Mucosa of descending colon (tissue), 3 donors: ENCODE measurements at regions not wholly inside any gene's neighbourhood (a gene's known extent, or its start where the extent isn't known, plus 50 kb on each side); places are given as distances from the start of the nearest gene placed in this dataset.

Experiments
- ATAC-seq: fragments of 200-7000 bp; cut with Tn5 transposase; one replicate; pipeline ENCODE4 v1.9.1; 2020; ENCODE audit warnings: mild to moderate bottlenecking, moderate library complexity
- DNase-seq, 3 donors: peaks; one replicate each; pipeline ENCODE4 v3.0.0-alpha.2; 2020
- H3K36me3 ChIP-seq: fragments of 200-600 bp; one replicate; pipeline ENCODE4 v1.8.0; 2021; ENCODE audit warnings: low read depth, mild to moderate bottlenecking
- H3K4me1 ChIP-seq: fragments of 200-600 bp; one replicate; pipeline ENCODE4 v1.8.0; 2021; ENCODE audit warnings: low read depth, mild to moderate bottlenecking
- H3K4me3 ChIP-seq: fragments of 200-600 bp; one replicate; pipeline ENCODE4 v1.8.0; 2021; ENCODE audit warnings: mild to moderate bottlenecking
- H3K9me3 ChIP-seq: fragments of 200-600 bp; one replicate; pipeline ENCODE4 v1.8.0; 2021; ENCODE audit warnings: mild to moderate bottlenecking
- CTCF ChIP-seq: fragments of 200-600 bp; IDR thresholded peaks from one replicate; pipeline ENCODE4 v1.8.0; 2022; ENCODE audit warnings: antibody characterized with exemption, mild to moderate bottlenecking
- intact Hi-C, 2 donors: fragments of 100-400 bp; cut with DNase I in 1 of 2; cut with micrococcal nuclease in 1 of 2; formaldehyde crosslinking; loops; one replicate each; pipeline versions ENCODE4 v1.11.0 to v1.11.1; 2022; cut with DNase I, micrococcal nuclease
- donor health status: DM: no; HTN: no; CAD: no; lungs with moderate emphysema.
- donor health status: DM: no; HTN: no; CAD: no.
- donor health status: DM: no; HTN: yes; CAD: no.

GRCh38 chr9:78472111-78472510, 175.2 kb downstream of the PSAT1 start:
- TF ChIP-seq CTCF = no peak
- intact Hi-C loops = no loop called here
- Histone ChIP-seq H3K4me3 (no peak overlapping the region), H3K36me3 (no peaks in the 10 kb centered on the region), H3K4me1 (no peaks in the 10 kb centered on the region), H3K9me3 (no peaks in the 10 kb centered on the region)
- no peak for DNase-seq
- ATAC-seq = no peak

GRCh38 chr9:78479441-78479840, 182.5 kb downstream of the PSAT1 start:
- Histone ChIP-seq H3K4me3 (no peak overlapping the region), H3K9me3 (no peaks in the 10 kb centered on the region), H3K4me1 (no peaks in the 10 kb centered on the region), H3K36me3 (no peaks in the 10 kb centered on the region)
- no peak for TF ChIP-seq CTCF
- DNase-seq (no peak), ATAC-seq (no peak)
- intact Hi-C loops = no loop called here

GRCh38 chr9:78486661-78487060, 189.7 kb downstream of the PSAT1 start:
- intact Hi-C loops = no loop called here
- H3K36me3 ChIP-seq = no peaks in the 10 kb centered on the region
- no peaks in the 10 kb centered on the region for H3K4me1 ChIP-seq
- no peak for TF ChIP-seq CTCF
- no peaks in the 10 kb centered on the region for H3K9me3 ChIP-seq
- no peak overlapping the region for H3K4me3 ChIP-seq
- DNase-seq = no peak
- no peak for ATAC-seq

- ATAC-seq (no peak), DNase-seq (no peak)
- intact Hi-C loops = no loop called here
Measured at GRCh38 chr9:78490231-78490630, 193.3 kb downstream of the PSAT1 start.

GRCh38 chr9:78491402-78491801, 194.5 kb downstream of the PSAT1 start:
- intact Hi-C loops = no loop called here
- ATAC-seq = no peak

More at GRCh38 chr9:78490231-78490630, 193.3 kb downstream of the PSAT1 start:
- Histone ChIP-seq H3K36me3 (no peaks in the 10 kb centered on the region), H3K4me1 (no peaks in the 10 kb centered on the region), H3K4me3 (no peak overlapping the region), H3K9me3 (no peaks in the 10 kb centered on the region)
- TF ChIP-seq CTCF = no peak

More at GRCh38 chr9:78491402-78491801, 194.5 kb downstream of the PSAT1 start:
- Histone ChIP-seq H3K4me1 (no peaks in the 10 kb centered on the region), H3K9me3 (no peaks in the 10 kb centered on the region), H3K36me3 (no peaks in the 10 kb centered on the region), H3K4me3 (no peak overlapping the region)
- no peak for DNase-seq
- TF ChIP-seq CTCF = no peak
